Natural killer cell (primary cell): ENCODE measurements at regions not wholly inside any gene's neighbourhood (a gene's known extent, or its start where the extent isn't known, plus 50 kb on each side); places are given as distances from the start of the nearest gene placed in this dataset.

ENCODE experiments used
- ATAC-seq, 3 donors: fragments of 150-1000 bp in 2 of 3; fragments of 200-7000 bp in 1 of 3; cut with Tn5 transposase; 1 replicate in 1 of 3; 2 replicates in 2 of 3; pipeline ENCODE4 v1.10.0; 2021; ENCODE audit warnings: mild to moderate bottlenecking in 2 of 3, moderate library complexity in 2 of 3
- DNase-seq, 2 donors: peaks; one replicate each; pipeline versions ENCODE4 v3.0.0 to v3.0.0-alpha.2; 2013 to 2021; ENCODE audit warnings: mixed read lengths in 1 of 2
- H3K27ac ChIP-seq: one replicate; pipeline ENCODE4 v1.5.1; 2013; ENCODE audit warnings: mild to moderate bottlenecking, low read length
- H3K27me3 ChIP-seq: one replicate; pipeline ENCODE4 v1.6.1; 2013; ENCODE audit warnings: low read length; ENCODE audit not compliant: control insufficient read depth, insufficient read depth
- H3K36me3 ChIP-seq: one replicate; pipeline ENCODE4 v1.6.1; 2013; ENCODE audit warnings: low read length; ENCODE audit not compliant: control insufficient read depth, insufficient read depth
- H3K4me1 ChIP-seq: one replicate; pipeline ENCODE4 v1.6.1; 2013; ENCODE audit warnings: low read length; ENCODE audit not compliant: control insufficient read depth, insufficient read depth
- H3K4me3 ChIP-seq: one replicate; pipeline ENCODE4 v1.5.1; 2013; ENCODE audit warnings: low read length
- H3K9me3 ChIP-seq: one replicate; pipeline ENCODE4 v1.6.1; 2013; ENCODE audit warnings: low read length; ENCODE audit not compliant: control insufficient read depth, insufficient read depth
- H3K27ac Mint-ChIP-seq, 2 donors: one replicate each; pipeline ENCODE4 v1.8.0; 2022; ENCODE audit warnings: mild to moderate bottlenecking in 2 of 2, mixed read lengths in 2 of 2, moderate library complexity in 1 of 2
- H3K27me3 Mint-ChIP-seq, 2 donors: one replicate each; pipeline ENCODE4 v1.8.0; 2022; ENCODE audit warnings: low read depth in 2 of 2, mixed read lengths in 2 of 2
- H3K36me3 Mint-ChIP-seq: one replicate; pipeline ENCODE4 v1.8.0; 2022; ENCODE audit warnings: mixed read lengths
- H3K4me1 Mint-ChIP-seq, 2 donors: one replicate each; pipeline ENCODE4 v1.8.0; 2022; ENCODE audit warnings: mixed read lengths in 2 of 2
- H3K4me3 Mint-ChIP-seq: one replicate; pipeline ENCODE4 v1.8.0; 2022; ENCODE audit warnings: mild to moderate bottlenecking, moderate library complexity, mixed read lengths
- H3K9me3 Mint-ChIP-seq, 2 donors: one replicate each; pipeline ENCODE4 v1.8.0; 2022; ENCODE audit warnings: mixed read lengths in 2 of 2
- WGBS: methylation state at CpG from one replicate; pipeline ENCODE4 v1.1.7; 2013; ENCODE audit warnings: missing lambda C conversion rate; ENCODE audit not compliant: insufficient coverage; 5-methylcytosine and 5-hydroxymethylcytosine counted together
- intact Hi-C: fragments of 100-400 bp; cut with micrococcal nuclease; formaldehyde crosslinking; loops from one replicate; pipeline ENCODE4 v1.14.2; 2022
- TF ChIP-seq, protein P1 (sequence below): fragments of 200-600 bp; IDR thresholded peaks from one replicate; pipeline ENCODE4 v1.8.0; 2022; ENCODE audit warnings: antibody characterized with exemption

DNA sequence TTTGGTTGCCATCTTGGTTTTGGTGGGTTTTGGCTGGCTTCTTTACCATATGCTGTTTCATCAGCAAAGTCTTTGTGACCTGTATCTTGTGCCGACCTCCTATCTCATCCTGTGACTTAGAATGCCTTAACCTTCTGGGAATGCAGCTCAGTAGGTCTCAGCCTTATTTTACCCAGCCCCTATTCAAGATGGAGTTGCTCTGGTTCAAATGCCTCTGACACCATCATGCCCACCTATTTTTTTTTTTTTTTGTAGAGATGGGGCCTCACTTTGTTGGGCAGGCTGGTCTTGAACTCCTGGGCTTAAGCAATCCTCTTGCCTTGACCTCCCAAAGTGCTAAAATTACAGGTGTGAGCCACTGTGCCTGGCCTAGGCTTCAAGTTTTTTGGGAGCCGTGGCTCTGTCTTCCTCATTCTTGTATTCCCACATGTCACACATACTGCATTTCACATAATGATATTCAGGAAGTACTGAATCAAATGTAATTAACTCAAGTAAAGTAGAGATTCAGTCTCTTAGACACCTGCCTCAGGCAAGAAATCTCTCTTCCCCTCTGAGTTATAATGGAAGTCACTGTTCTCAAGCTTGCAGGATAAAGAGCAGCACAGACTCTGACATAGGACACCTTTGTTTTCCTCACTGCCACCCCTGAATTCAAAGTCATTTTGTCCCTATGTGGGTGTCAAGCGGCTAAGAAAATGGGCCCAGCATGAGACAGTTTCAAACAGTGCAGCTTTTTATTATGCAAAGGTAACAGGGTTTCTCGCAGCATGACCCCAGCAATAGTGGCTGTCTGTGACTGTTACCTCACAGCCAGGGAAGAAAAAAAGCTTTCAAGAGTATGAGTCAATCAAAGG is 159.0 kb downstream of the PTPN11 start:
- intact Hi-C loops, result no loop called here
- H3K27me3 ChIP-seq, result peaks cover 3% of the 10 kb centered on the region
- Mint-ChIP-seq H3K9me3 (no peaks in the 10 kb centered on the region), H3K27me3 (peaks cover 22 to 32% of the 10 kb centered on the region in 2 donors), H3K36me3 (no peaks in the 10 kb centered on the region), H3K4me3 (no peak overlapping the region), H3K27ac (no peak overlapping the region), H3K4me1 (no peaks in the 10 kb centered on the region)
- DNase-seq (no peak), ATAC-seq (no peak)
- H3K36me3 ChIP-seq, result no peaks in the 10 kb centered on the region
- H3K4me3 ChIP-seq, result no peak overlapping the region
- H3K4me1 ChIP-seq, result no peaks in the 10 kb centered on the region
- no peak overlapping the region for H3K27ac ChIP-seq
- H3K9me3 ChIP-seq, result no peaks in the 10 kb centered on the region
- 75% methylated on average over 4 of the region's 4 CpGs for WGBS
- TF ChIP-seq, protein P1, sequence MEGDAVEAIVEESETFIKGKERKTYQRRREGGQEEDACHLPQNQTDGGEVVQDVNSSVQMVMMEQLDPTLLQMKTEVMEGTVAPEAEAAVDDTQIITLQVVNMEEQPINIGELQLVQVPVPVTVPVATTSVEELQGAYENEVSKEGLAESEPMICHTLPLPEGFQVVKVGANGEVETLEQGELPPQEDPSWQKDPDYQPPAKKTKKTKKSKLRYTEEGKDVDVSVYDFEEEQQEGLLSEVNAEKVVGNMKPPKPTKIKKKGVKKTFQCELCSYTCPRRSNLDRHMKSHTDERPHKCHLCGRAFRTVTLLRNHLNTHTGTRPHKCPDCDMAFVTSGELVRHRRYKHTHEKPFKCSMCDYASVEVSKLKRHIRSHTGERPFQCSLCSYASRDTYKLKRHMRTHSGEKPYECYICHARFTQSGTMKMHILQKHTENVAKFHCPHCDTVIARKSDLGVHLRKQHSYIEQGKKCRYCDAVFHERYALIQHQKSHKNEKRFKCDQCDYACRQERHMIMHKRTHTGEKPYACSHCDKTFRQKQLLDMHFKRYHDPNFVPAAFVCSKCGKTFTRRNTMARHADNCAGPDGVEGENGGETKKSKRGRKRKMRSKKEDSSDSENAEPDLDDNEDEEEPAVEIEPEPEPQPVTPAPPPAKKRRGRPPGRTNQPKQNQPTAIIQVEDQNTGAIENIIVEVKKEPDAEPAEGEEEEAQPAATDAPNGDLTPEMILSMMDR, result no peak

DNA sequence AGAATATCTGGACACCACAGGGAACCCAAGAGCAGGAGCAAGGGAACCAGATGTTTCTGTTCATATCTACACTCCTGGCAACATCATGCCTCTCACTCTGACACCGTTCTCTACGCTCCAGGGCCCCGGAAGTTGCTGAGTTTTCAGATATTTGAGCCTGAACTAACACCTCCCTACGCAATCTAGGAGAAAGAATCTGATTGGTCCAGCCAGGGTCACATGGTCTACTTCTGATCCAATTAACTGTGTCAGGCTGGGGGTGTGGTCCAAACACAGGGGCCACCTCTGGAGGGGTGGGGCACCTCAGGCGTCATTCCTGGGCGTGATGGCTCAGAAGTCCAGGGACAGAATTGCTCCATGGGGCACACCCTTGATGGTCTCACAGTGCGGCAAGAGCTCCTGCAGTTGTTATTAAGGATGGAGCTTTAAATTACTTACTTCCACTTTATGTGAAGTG is 165.5 kb downstream of the PTPN11 start:
- no peaks in the 10 kb centered on the region for H3K4me1 ChIP-seq
- ATAC-seq (no peak), DNase-seq (no peak)
- intact Hi-C loops, result no loop called here
- no peak overlapping the region for H3K4me3 ChIP-seq
- 76% methylated on average over 7 of the region's 7 CpGs for WGBS
- Mint-ChIP-seq H3K9me3 (no peaks in the 10 kb centered on the region), H3K27ac (no peak overlapping the region), H3K27me3 (peaks cover 15 to 31% of the 10 kb centered on the region in 2 donors), H3K4me1 (no peaks in the 10 kb centered on the region), H3K4me3 (no peak overlapping the region), H3K36me3 (no peaks in the 10 kb centered on the region)
- no peak overlapping the region for H3K27ac ChIP-seq
- no peaks in the 10 kb centered on the region for H3K9me3 ChIP-seq
- TF ChIP-seq, protein P1, result no peak
- no peaks in the 10 kb centered on the region for H3K36me3 ChIP-seq
- no peaks in the 10 kb centered on the region for H3K27me3 ChIP-seq

DNA sequence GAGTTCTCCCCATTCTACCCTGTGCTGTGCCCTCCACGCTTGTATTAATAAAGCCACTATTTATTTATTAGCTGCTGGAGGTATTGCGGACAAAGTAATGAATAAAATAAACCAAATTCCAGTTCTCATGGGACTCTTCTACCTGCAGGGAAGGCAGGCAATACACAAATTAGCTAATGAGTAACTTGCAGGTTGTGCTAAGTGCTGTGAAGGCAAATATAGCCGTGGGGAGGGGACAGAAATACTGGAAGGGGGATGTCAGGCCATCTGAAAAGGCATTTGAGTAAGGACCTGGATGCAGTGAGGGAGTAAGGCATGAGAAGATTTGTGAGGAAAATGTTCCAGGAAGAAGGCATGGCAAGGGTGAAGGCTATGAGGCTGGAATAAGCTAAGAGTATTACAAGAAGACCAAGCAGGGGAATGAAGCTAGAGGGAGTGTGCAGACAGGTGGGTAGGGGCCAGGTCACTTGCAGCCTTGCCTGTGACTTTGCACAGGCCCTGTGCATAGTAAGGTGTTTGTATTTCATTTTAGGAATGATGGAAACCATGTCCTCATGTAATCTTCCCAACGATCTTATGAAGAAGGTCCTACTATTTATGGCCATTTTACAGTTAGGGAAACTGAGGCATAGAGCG is 167.5 kb downstream of the PTPN11 start:
- intact Hi-C loops, result no loop called here
- Histone ChIP-seq H3K27ac (no peak overlapping the region), H3K4me3 (no peak overlapping the region), H3K9me3 (no peaks in the 10 kb centered on the region), H3K36me3 (no peaks in the 10 kb centered on the region), H3K27me3 (no peaks in the 10 kb centered on the region), H3K4me1 (no peaks in the 10 kb centered on the region)
- peaks cover 11 to 25% of the 10 kb centered on the region in 2 donors for H3K27me3 Mint-ChIP-seq
- TF ChIP-seq, protein P1, result no peak
- H3K27ac Mint-ChIP-seq, result no peak overlapping the region
- H3K36me3 Mint-ChIP-seq, result no peaks in the 10 kb centered on the region
- H3K9me3 Mint-ChIP-seq, result no peaks in the 10 kb centered on the region
- ATAC-seq, result no peak
- no peak for DNase-seq
- WGBS, result 60% methylated on average over 2 of the region's 5 CpGs
- no peak overlapping the region for H3K4me3 Mint-ChIP-seq
- no peaks in the 10 kb centered on the region for H3K4me1 Mint-ChIP-seq
